Posterior cingulate gyrus (tissue), 11 donors: ENCODE measurements at regions not wholly inside any gene's neighbourhood (a gene's known extent, or its start where the extent isn't known, plus 50 kb on each side); places are given as distances from the start of the nearest gene placed in this dataset.

Experiments used
- DNase-seq, 10 donors: peaks; one replicate each; pipeline versions ENCODE4 v3.0.0 to v3.0.0-alpha.2; 2020 to 2021; ENCODE audit warnings: mixed read lengths in 3 of 10
- intact Hi-C: fragments of 100-400 bp; cut with DNase I; formaldehyde crosslinking; loops from one replicate; pipeline ENCODE4 v1.15.1; 2023

GRCh38 chrX:147405764-147406163, 506.0 kb upstream of the FMR1 start:
- DNase-seq: no peak
- intact Hi-C loops: no loop called here

- intact Hi-C loops: no loop called here
- no peak for DNase-seq
Measured at GRCh38 chrX:147403040-147403439, 508.7 kb upstream of the FMR1 start.

- no peak for DNase-seq
- intact Hi-C loops: no loop called here
Measured at GRCh38 chrX:147378767-147379166, 533.0 kb upstream of the FMR1 start.

- DNase-seq: no peak
- intact Hi-C loops: no loop called here
Measured at GRCh38 chrX:147377728-147378127, 534.0 kb upstream of the FMR1 start.

- intact Hi-C loops: no loop called here
- peak in 1 of 10 donors; percentile 62 for DNase-seq
Measured at GRCh38 chrX:147376601-147377422, 534.9 kb upstream of the FMR1 start.

- intact Hi-C loops: no loop called here
- no peak for DNase-seq
Measured at GRCh38 chrX:147364896-147365295, 546.8 kb upstream of the FMR1 start.

GRCh38 chrX:147351644-147352043, 537.1 kb upstream of the CXorf51A start:
- intact Hi-C loops: no loop called here
- no peak for DNase-seq

- intact Hi-C loops: no loop called here
- DNase-seq: no peak
Measured at GRCh38 chrX:147343467-147343866, 528.9 kb upstream of the CXorf51A start.

- DNase-seq: no peak
- intact Hi-C loops: no loop called here
Measured at GRCh38 chrX:147342197-147342596, 527.7 kb upstream of the CXorf51A start.

GRCh38 chrX:147340947-147341346, 526.4 kb upstream of the CXorf51A start:
- DNase-seq: no peak
- intact Hi-C loops: no loop called here

- no peak for DNase-seq
- intact Hi-C loops: no loop called here
Measured at GRCh38 chrX:147333821-147334220, 519.3 kb upstream of the CXorf51A start.

- intact Hi-C loops: no loop called here
- no peak for DNase-seq
Measured at GRCh38 chrX:147322496-147322895, 508.0 kb upstream of the CXorf51A start.

GRCh38 chrX:147315483-147315882, 500.9 kb upstream of the CXorf51A start:
- intact Hi-C loops: no loop called here
- no peak for DNase-seq
